Testis (tissue), 2 donors: ENCODE measurements at regions not wholly inside any gene's neighbourhood (a gene's known extent, or its start where the extent isn't known, plus 50 kb on each side); places are given as distances from the start of the nearest gene placed in this dataset.

ENCODE experiments used
- POLR2A ChIP-seq: fragments of 450-650 bp; IDR thresholded peaks from one replicate; pipeline ENCODE4 v1.6.1; 2017; ENCODE audit warnings: antibody characterized with exemption, mild to moderate bottlenecking, moderate library complexity
- TF ChIP-seq, protein P1 (sequence below), 3 experiments: fragments of 450-650 bp in 2 of 3; fragments of 200-600 bp in 1 of 3; sonication (generic) in 1 of 3; IDR thresholded peaks; one replicate each; pipeline ENCODE4 v1.5.1; 2016 to 2019; ENCODE audit warnings: antibody characterized with exemption in 3 of 3, mild to moderate bottlenecking in 2 of 3, moderate library complexity in 1 of 3

DNA sequence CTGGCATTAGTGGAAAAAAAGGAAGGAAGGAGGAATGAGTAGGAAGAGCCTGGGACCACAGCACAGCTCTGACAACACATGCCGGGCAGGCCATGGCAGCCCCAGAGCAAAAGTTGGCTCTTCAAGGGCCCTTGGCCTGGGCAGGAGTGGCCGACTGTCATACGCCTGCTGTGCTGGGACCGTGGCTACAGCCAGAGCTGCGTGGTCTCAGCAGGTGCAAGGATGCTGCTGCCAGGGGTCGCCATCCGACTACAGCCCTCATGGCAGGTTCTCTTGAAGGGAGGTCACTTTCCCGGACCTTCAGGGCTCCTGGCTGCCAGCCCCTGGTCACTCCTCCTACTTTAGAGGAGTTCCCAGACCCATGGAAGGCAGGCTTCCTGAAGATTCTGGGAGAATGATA, 109.9 kb downstream of the ARL4C start:
- no peak for TF ChIP-seq POLR2A
- TF ChIP-seq, protein P1, sequence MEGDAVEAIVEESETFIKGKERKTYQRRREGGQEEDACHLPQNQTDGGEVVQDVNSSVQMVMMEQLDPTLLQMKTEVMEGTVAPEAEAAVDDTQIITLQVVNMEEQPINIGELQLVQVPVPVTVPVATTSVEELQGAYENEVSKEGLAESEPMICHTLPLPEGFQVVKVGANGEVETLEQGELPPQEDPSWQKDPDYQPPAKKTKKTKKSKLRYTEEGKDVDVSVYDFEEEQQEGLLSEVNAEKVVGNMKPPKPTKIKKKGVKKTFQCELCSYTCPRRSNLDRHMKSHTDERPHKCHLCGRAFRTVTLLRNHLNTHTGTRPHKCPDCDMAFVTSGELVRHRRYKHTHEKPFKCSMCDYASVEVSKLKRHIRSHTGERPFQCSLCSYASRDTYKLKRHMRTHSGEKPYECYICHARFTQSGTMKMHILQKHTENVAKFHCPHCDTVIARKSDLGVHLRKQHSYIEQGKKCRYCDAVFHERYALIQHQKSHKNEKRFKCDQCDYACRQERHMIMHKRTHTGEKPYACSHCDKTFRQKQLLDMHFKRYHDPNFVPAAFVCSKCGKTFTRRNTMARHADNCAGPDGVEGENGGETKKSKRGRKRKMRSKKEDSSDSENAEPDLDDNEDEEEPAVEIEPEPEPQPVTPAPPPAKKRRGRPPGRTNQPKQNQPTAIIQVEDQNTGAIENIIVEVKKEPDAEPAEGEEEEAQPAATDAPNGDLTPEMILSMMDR (IDR thresholded peaks at IDR 0.05): no peak
